HepG2 (cell line): ENCODE measurements at regions not wholly inside any gene's neighbourhood (a gene's known extent, or its start where the extent isn't known, plus 50 kb on each side); places are given as distances from the start of the nearest gene placed in this dataset.

ENCODE experiments used
- ATAC-seq: fragments of 200-7000 bp; cut with Tn5 transposase; 3 replicates; pipeline ENCODE4 v1.9.1; 2020; ENCODE audit warnings: mild to moderate bottlenecking, moderate library complexity
- BruUV-seq: library from RNA; stranded (reverse); fragments of 400-500 nt; replicated peaks from 2 replicates; lab custom pipeline; 2021; lab: Mats Ljungman, UMichigan
- CTCF ChIA-PET: fragments of 300-600 bp; formaldehyde crosslinking; extraction: SDS; loops from one replicate; lab custom pipeline; 2021; ENCODE audit warnings: low total read pairs, inconsistent platforms, low intra/inter-chr PET ratio; lab: Yijun Ruan, JAX
- POLR2A ChIA-PET: fragments of 350-600 bp; sonication (Branson Sonifier 250); formaldehyde crosslinking; loops from one replicate; lab custom pipeline; 2020; ENCODE audit warnings: antibody characterized with exemption, inconsistent platforms; lab: Yijun Ruan, JAX
- DNase-seq: peaks from one replicate; pipeline ENCODE4 v3.0.0-alpha.2; 2015; ENCODE audit warnings: low spot score
- FAIRE-seq: peaks from 3 replicates; lab custom pipeline; 2011; peaks lifted over from hg19 to GRCh38; lab: Jason Lieb, UNC
- H2AFZ ChIP-seq: one replicate; pipeline ENCODE4 v1.6.1; 2011; ENCODE audit warnings: low read length, inconsistent platforms
- H3K27ac ChIP-seq: fragments of 300-600 bp; 3 replicates; pipeline ENCODE4 v1.8.0; 2011; ENCODE audit warnings: mixed run types, mild to moderate bottlenecking, mixed read lengths, low read length, inconsistent platforms; ENCODE audit not compliant: insufficient read depth; ENCODE audit errors: extremely low read length
- H3K27me3 ChIP-seq, 2 experiments: fragments of 200-600 bp in 1 of 2; 2 replicates in 1 of 2; 3 replicates in 1 of 2; pipeline versions ENCODE4 v1.6.0 to v1.8.0; 2011; ENCODE audit warnings: low read length in 2 of 2, mild to moderate bottlenecking in 2 of 2, moderate library complexity in 2 of 2, inconsistent platforms in 1 of 2; ENCODE audit not compliant: insufficient read depth in 2 of 2, control insufficient read depth in 1 of 2
- H3K36me3 ChIP-seq, 2 experiments: fragments of 200-600 bp in 1 of 2; replicated peaks in 1 of 2; 2 replicates in 1 of 2; 3 replicates in 1 of 2; pipeline versions ENCODE4 v1.5.1 to v1.8.0; 2011; ENCODE audit warnings: low read length in 2 of 2, inconsistent platforms in 1 of 2; ENCODE audit not compliant: insufficient read depth in 2 of 2, control insufficient read depth in 1 of 2
- H3K4me1 ChIP-seq: 2 replicates; pipeline ENCODE4 v1.5.1; 2012; ENCODE audit warnings: low read length, inconsistent platforms; ENCODE audit not compliant: insufficient read depth
- H3K4me2 ChIP-seq: 2 replicates; pipeline ENCODE4 v1.6.0; 2011; ENCODE audit warnings: low read depth, low read length, inconsistent platforms
- H3K4me3 ChIP-seq, 3 experiments: fragments of 200-600 bp in 1 of 3; sonication (generic), shearing (Covaris generic) in 1 of 3; replicated peaks in 1 of 3; 2 replicates each; pipeline ENCODE4 v1.5.1; 2011 to 2016; ENCODE audit warnings: low read length in 3 of 3, inconsistent platforms in 2 of 3, low read depth in 2 of 3, mild to moderate bottlenecking in 2 of 3, control low read depth in 1 of 3, mixed read lengths in 1 of 3; ENCODE audit not compliant: insufficient read depth in 1 of 3
- H3K79me2 ChIP-seq: one replicate; pipeline ENCODE4 v1.6.1; 2011; ENCODE audit warnings: low read length, inconsistent platforms; ENCODE audit not compliant: insufficient read depth
- H3K9ac ChIP-seq: 2 replicates; pipeline ENCODE4 v1.6.0; 2011; ENCODE audit warnings: mild to moderate bottlenecking, low read depth, low read length, inconsistent platforms; ENCODE audit not compliant: insufficient read depth
- H3K9me3 ChIP-seq: 2 replicates; pipeline ENCODE4 v1.5.1; 2012; ENCODE audit warnings: mild to moderate bottlenecking, low read length
- H4K20me1 ChIP-seq: 2 replicates; pipeline ENCODE4 v1.6.0; 2011; ENCODE audit warnings: inconsistent platforms, mild to moderate bottlenecking, low read length, moderate library complexity; ENCODE audit not compliant: insufficient read depth
- BRCA1 ChIP-seq: sonication (generic); formaldehyde crosslinking; IDR thresholded peaks from 2 replicates; pipeline ENCODE4 v1.4.0; 2020; ENCODE audit warnings: missing genetic modification reagents
- DNMT3B ChIP-seq: conservative IDR thresholded peaks from 2 replicates; pipeline ENCODE4 v1.6.1; 2016; ENCODE audit warnings: missing biosample characterization, control low read depth
- ELF4 ChIP-seq: sonication (generic); formaldehyde crosslinking; IDR thresholded peaks from 2 replicates; pipeline ENCODE4 v1.5.0; 2020; ENCODE audit warnings: missing genetic modification reagents, mild to moderate bottlenecking, moderate library complexity, borderline replicate concordance
- FOXM1 ChIP-seq: sonication (generic); formaldehyde crosslinking; IDR thresholded peaks from 2 replicates; pipeline ENCODE4 v1.5.0; 2020; ENCODE audit warnings: missing genetic modification reagents
- JUN ChIP-seq: sonication (generic); formaldehyde crosslinking; IDR thresholded peaks from 2 replicates; pipeline ENCODE4 v1.4.0; 2020; ENCODE audit warnings: mild to moderate bottlenecking, missing genetic modification reagents
- KLF12 ChIP-seq: sonication (generic); formaldehyde crosslinking; IDR thresholded peaks from 2 replicates; pipeline ENCODE4 v1.4.0; 2020; ENCODE audit warnings: missing genetic modification reagents, borderline replicate concordance
- MEIS1 ChIP-seq: sonication (generic); formaldehyde crosslinking; IDR thresholded peaks from 2 replicates; pipeline ENCODE4 v1.9.0; 2021; ENCODE audit warnings: mild to moderate bottlenecking, missing genetic modification reagents, moderate library complexity, borderline replicate concordance
- NCOA5 ChIP-seq: sonication (generic); formaldehyde crosslinking; IDR thresholded peaks from 2 replicates; pipeline ENCODE4 v1.4.0; 2020; ENCODE audit warnings: missing genetic modification reagents
- NPAS2 ChIP-seq: sonication (generic); formaldehyde crosslinking; IDR thresholded peaks from 2 replicates; pipeline ENCODE4 v1.8.0; 2022; ENCODE audit warnings: mild to moderate bottlenecking, missing genetic modification reagents, borderline replicate concordance
- RFXAP ChIP-seq: sonication (generic); formaldehyde crosslinking; IDR thresholded peaks from 2 replicates; pipeline ENCODE4 v1.4.0; 2020; ENCODE audit warnings: missing genetic modification reagents, borderline replicate concordance
- ZBTB8A ChIP-seq: sonication (generic); formaldehyde crosslinking; IDR thresholded peaks from 2 replicates; pipeline ENCODE4 v1.4.0; 2020; ENCODE audit warnings: mild to moderate bottlenecking, low read depth, missing genetic modification reagents, borderline replicate concordance
- ZNF292 ChIP-seq: sonication (generic); formaldehyde crosslinking; IDR thresholded peaks from 2 replicates; pipeline ENCODE4 v1.8.1; 2022; ENCODE audit warnings: mild to moderate bottlenecking, low read depth, missing genetic modification reagents, borderline replicate concordance
- ZNF776 ChIP-seq: sonication (generic); formaldehyde crosslinking; IDR thresholded peaks from 2 replicates; pipeline ENCODE4 v1.4.0; 2020; ENCODE audit warnings: mild to moderate bottlenecking, missing genetic modification reagents
- ZSCAN25 ChIP-seq: sonication (generic); formaldehyde crosslinking; IDR thresholded peaks from 2 replicates; pipeline ENCODE4 v1.8.0; 2022; ENCODE audit warnings: mild to moderate bottlenecking, missing genetic modification reagents
- WGBS: methylation state at CpG from one replicate; pipeline ENCODE4 v1.1.6; 2017; ENCODE audit warnings: low lambda C conversion rate; 5-methylcytosine and 5-hydroxymethylcytosine counted together
- in situ Hi-C: cut with HindIII; loops from 2 replicates; pipeline ENCODE4 v1.10.0; 2017; ENCODE audit warnings: low pct_unique_long_range_greater_than_20kb; ENCODE audit not compliant: extremely low pct_ligation_motif_present
- intact Hi-C: fragments of 100-400 bp; cut with micrococcal nuclease; formaldehyde crosslinking; loops from one replicate; pipeline ENCODE4 v1.10.0; 2022; ENCODE audit not compliant: unreplicated experiment
- TF ChIP-seq, protein P1 (sequence below): sonication (generic); formaldehyde crosslinking; conservative IDR thresholded peaks from 2 replicates; pipeline ENCODE4 v1.4.0; 2020; ENCODE audit warnings: missing genetic modification reagents

DNA sequence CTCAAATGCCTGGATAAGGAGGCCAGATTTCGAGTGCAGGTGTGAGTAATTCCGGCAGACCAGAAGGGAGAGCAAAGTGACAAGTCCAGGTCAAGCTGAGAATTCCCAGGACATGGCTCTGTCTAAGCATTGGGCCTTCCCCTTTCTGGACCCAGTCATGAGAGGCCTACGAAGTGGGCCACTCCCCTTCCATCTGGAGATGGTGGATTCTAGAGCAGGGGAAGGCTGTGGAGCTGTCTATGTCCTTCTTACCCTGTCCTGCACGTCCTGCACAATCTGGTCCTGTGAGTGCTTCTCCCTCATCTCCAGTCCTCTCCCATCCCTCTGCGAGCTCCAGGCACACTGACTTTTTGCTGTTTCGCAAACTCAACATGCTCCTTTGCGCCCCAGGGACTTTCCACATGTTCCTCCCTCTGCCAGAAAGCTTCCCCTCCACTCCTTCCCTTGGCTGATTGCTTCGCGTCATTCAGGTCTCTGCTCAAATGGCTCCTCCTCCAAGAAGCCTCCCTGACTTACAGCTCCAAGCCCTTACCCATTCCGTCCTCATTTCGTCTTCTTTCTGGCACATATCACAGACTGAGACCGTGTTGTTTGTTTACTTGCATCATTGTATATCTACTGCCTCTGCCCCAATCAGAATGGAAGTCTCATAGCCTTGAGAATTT is 193.2 kb downstream of the URI1 start:
- FAIRE-seq = no peak
- Histone ChIP-seq H3K27me3 (peaks cover 0 to 9% of the 10 kb centered on the region in 2 experiments; a peak in 2 of 5 replicates), H4K20me1 (no peaks in the 10 kb centered on the region), H3K9ac (no peak overlapping the region)
- intact Hi-C loops = no loop called here
- no TSS peak for BruUV-seq
- ATAC-seq = no peak
- DNase-seq = no peak
- CTCF ChIA-PET = no interaction called here
- TF ChIP-seq DNMT3B (CRISPR knock-in tag) (no peak), ELF4 (CRISPR knock-in tag) (no peak), KLF12 (CRISPR knock-in tag) (no peak), ZSCAN25 (no peak), MEIS1 (CRISPR knock-in tag) (no peak), FOXM1 (CRISPR knock-in tag) (no peak), ZNF292 (CRISPR knock-in tag) (no peak), NCOA5 (no peak), JUN (CRISPR knock-in tag) (no peak), ZNF776 (CRISPR knock-in tag) (no peak), ZBTB8A (CRISPR knock-in tag) (no peak), BRCA1 (CRISPR knock-in tag) (no peak), NPAS2 (CRISPR knock-in tag) (no peak), RFXAP (no peak)
- TF ChIP-seq, protein P1, sequence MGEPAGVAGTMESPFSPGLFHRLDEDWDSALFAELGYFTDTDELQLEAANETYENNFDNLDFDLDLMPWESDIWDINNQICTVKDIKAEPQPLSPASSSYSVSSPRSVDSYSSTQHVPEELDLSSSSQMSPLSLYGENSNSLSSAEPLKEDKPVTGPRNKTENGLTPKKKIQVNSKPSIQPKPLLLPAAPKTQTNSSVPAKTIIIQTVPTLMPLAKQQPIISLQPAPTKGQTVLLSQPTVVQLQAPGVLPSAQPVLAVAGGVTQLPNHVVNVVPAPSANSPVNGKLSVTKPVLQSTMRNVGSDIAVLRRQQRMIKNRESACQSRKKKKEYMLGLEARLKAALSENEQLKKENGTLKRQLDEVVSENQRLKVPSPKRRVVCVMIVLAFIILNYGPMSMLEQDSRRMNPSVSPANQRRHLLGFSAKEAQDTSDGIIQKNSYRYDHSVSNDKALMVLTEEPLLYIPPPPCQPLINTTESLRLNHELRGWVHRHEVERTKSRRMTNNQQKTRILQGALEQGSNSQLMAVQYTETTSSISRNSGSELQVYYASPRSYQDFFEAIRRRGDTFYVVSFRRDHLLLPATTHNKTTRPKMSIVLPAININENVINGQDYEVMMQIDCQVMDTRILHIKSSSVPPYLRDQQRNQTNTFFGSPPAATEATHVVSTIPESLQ (CRISPR knock-in tag) = no peak
- TF ChIP-seq, all 625 proteins: peak for 0
- whole genome bisulfite sequencing = 18% methylated on average over 11 of the region's 12 CpGs
- Histone ChIP-seq H3K4me3 (no peak overlapping the region), H3K4me2 (no peak overlapping the region), H2AFZ (no peak overlapping the region), H3K4me1 (no peaks in the 10 kb centered on the region), H3K36me3 (no peaks in the 10 kb centered on the region), H3K9me3 (no peaks in the 10 kb centered on the region), H3K27ac (no peak overlapping the region), H3K79me2 (no peaks in the 10 kb centered on the region)
- in situ Hi-C loops = no loop called here
- POLR2A ChIA-PET = no interaction called here
